ENCODE measurements at regions not wholly inside any gene's neighbourhood (a gene's known extent, or its start where the extent isn't known, plus 50 kb on each side); places are given as distances from the start of the nearest gene placed in this dataset.

- no peak for TF ChIP-seq CTCF (IDR thresholded peaks at IDR 0.05)
- no peak for TF ChIP-seq POLR2AphosphoS5 (IDR thresholded peaks at IDR 0.05)
- no peak for TF ChIP-seq POLR2A (IDR thresholded peaks at IDR 0.05)
Measured at GRCh38 chr6:121858986-121859385, 423.5 kb downstream of the GJA1 start.

Data from stomach (tissue), 4 donors.